ENCODE measurements at regions not wholly inside any gene's neighbourhood (a gene's known extent, or its start where the extent isn't known, plus 50 kb on each side); places are given as distances from the start of the nearest gene placed in this dataset.

DNA sequence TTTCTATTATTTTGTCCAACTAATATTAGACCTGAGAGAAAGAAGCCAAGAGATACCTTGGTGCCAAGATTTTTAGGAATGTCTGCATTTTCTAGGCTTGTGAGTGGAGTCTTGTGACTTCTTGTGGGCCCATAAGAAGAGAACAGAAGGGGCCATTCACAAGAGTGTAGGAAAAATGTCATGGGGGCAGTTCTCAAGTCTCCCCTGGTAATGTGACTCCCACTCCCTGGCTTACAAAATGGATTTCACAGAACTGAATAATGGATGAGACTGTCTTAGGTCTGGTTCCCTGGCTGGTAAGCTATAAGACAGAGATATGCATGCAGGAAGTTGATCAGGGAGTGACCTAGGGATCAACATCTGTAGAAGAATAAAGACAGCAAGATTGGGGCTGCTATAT is 181.3 kb downstream of the CBLN1 start:
- TF ChIP-seq POLR2AphosphoS5 (IDR thresholded peaks at IDR 0.05; ENCODE audit: low read depth, low read length): no peak
- TF ChIP-seq POLR2A (IDR thresholded peaks at IDR 0.05; ENCODE audit: low read depth, low read length): no peak
- no peak for TF ChIP-seq TAF1 (IDR thresholded peaks at IDR 0.05; ENCODE audit: borderline replicate concordance, low read depth, low read length)

All from GM12892 (cell line).